Activated CD4-positive, CD25-positive, alpha-beta regulatory T cell treated with anti-CD3 and anti-CD28 coated beads, Interleukin-2, amount 50 U/mL, for 16 hours (primary cell): ENCODE measurements at regions not wholly inside any gene's neighbourhood (a gene's known extent, or its start where the extent isn't known, plus 50 kb on each side); places are given as distances from the start of the nearest gene placed in this dataset.

ENCODE experiments used
- DNase-seq: peaks from one replicate; pipeline ENCODE4 v3.0.0-alpha.2; 2020; ENCODE audit warnings: low read depth, low spot score

DNA sequence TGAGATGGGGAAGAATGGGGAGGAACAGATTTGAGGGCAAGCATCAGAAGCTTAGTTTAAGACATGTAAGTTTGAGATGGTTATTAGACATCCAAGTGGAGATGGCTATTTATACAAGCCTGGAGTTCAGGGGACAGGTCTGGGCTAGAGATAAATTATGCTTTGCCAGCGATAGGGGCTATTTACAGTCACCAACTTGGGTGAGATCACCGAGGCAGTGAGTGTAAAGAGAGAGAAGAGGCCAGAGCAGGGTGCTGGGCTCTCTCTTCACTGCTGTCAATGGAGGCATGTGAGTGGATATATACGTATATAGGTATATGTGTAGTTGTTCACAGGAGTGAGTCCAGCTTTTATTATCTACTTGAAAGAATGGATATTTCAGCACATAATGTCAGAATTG lies 81.0 kb downstream of the QPCT start:
- no peak for DNase-seq

DNA sequence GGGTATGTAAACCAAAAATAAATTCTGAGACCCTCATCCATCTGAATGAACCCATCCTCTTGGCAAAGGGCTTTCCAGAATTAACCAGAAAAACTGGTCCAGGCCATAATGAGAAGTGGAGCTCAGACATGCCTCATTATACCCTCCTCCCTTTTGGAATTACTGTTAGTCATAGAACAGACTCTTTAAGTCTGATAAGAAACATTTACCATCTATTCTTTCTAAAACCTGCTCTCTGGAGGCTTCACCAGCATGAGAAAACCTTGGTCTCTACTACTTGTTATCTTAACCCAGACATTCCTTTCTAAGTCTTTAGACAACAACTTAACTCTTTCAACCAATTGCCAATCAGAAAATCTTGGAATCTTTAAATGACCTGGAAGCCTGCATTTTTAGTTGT lies 82.8 kb downstream of the QPCT start:
- DNase-seq = no peak

GRCh38 chr2:37436323-37436722 lies 91.9 kb downstream of the QPCT start:
- DNase-seq = no peak

GRCh38 chr2:37439131-37439642 lies 94.8 kb downstream of the QPCT start:
- DNase-seq = no peak

- no peak for DNase-seq
Observed at GRCh38 chr2:37441055-37441454, 96.6 kb downstream of the QPCT start.

- no peak for DNase-seq
Observed at GRCh38 chr2:37443082-37443481, 98.7 kb downstream of the QPCT start.

DNA sequence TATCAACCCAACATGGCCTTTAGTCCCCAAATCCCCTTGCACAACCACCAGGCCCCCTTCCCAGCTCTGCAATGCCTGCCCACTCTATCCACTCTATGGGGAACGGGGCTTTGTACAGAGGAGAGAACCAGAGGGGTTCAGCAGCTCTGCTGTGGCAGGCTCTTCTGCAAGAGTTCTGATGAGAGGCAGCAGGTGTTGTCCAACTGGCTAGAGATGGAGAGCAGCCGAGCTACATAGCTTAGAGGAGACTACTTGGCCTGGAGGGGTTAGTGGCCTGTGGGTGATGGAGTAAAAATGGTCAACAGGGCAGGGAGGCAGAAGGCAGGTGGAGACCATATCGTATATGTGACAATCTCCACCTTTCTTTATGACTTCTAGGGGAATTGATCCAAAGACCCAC lies 103.0 kb downstream of the QPCT start:
- no peak for DNase-seq

DNA sequence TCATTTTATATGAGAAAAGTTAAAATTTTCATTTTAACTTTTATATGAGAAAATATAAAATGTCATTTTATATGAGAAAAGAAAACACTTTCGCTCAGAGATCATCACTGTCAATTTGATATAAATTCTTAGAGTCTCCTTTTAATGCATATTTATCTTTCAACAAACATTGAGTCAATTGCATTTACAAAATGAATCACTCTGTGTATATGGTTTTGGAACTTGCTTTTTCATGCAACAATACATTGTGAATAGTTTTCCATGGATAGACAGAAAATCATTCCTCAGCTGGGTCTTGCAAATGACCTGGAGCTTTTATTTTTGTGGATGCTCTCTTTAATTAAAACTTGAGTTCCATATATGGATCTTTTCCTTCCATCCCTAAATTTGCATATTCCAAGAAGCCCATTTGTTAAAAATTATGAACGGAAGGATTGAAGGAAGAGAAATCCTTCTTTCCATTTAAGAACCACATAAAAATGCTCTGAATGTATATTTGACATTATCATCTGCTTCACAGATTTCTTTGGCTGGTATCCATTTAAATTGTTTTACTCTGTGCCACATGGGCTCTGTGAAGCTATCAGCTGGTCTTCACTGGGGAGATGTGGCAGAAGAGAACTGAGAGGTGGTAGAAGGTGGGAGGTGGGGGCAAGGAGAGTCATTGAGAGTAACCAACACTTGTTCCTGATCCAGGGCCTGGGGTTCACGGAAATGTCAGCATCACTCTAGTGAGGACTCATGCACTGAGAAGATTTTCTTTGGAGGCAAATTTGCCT lies 104.1 kb downstream of the QPCT start:
- DNase-seq = no peak

- no peak for DNase-seq
Observed at GRCh38 chr2:37449761-37450296, 105.4 kb downstream of the QPCT start.

GRCh38 chr2:37453027-37453426 lies 108.6 kb downstream of the QPCT start:
- no peak for DNase-seq

GRCh38 chr2:37454851-37455762 lies 110.7 kb downstream of the QPCT start:
- no peak for DNase-seq

- DNase-seq = no peak
Observed at GRCh38 chr2:37456479-37456878, 112.0 kb downstream of the QPCT start.

GRCh38 chr2:37457401-37457901 lies 113.0 kb downstream of the QPCT start:
- no peak for DNase-seq

DNA sequence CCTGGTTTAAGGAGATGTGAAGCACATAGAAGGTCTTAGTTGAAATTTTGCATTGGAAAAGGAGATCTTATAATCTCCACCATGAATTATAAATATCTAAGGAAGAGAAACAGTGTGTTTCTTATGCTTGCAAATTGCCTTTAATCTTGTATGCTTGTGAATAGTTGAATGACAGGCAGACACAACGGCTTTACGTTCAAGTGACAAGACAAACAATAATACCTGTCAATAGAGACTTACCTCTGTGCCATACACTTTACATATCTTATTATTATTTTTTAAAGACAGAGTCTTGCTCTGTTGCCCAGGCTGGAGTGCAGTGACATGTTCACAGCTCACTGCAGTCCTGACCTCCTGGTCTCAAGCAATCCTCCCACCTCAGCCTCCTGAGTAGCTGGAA lies 113.7 kb downstream of the QPCT start:
- DNase-seq = no peak

- no peak for DNase-seq
Observed at GRCh38 chr2:37459095-37459981, 114.9 kb downstream of the QPCT start.

DNA sequence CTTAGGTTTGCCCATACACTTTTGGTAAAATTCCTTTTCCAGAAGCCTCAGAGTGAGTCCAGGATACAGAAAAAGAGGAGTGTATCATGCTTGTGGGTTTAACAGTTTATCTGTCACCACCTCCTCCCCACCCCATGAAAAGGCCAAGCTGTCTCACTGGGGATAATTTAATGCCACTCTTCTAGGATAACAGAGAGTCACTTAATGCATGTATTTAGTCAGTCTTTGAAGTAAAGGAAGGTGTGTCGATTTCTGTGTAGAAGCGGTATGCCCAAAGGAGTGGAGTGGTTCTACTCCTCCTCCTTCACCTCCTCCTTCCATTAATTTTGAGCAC lies 116.4 kb downstream of the QPCT start:
- no peak for DNase-seq

DNA sequence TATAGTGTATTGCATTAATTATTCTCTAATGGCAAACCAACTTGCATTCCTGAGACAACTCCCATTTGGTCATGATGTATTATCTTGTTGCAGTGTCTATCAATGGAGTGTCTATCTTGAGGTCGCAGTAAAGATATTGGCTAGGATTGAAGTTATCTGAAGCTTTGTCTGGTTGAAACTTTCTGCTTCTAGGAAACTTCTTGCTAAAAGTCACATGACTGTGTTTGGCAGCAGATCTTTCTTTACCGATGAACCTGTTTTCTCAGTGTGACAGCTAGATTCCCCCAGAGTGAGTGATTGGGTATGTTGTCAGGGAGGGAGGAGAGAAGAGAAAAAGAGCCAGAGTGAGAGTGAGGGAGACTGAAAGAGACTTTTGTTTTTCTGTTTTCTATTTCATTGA lies 119.6 kb downstream of the QPCT start:
- DNase-seq = no peak

DNA sequence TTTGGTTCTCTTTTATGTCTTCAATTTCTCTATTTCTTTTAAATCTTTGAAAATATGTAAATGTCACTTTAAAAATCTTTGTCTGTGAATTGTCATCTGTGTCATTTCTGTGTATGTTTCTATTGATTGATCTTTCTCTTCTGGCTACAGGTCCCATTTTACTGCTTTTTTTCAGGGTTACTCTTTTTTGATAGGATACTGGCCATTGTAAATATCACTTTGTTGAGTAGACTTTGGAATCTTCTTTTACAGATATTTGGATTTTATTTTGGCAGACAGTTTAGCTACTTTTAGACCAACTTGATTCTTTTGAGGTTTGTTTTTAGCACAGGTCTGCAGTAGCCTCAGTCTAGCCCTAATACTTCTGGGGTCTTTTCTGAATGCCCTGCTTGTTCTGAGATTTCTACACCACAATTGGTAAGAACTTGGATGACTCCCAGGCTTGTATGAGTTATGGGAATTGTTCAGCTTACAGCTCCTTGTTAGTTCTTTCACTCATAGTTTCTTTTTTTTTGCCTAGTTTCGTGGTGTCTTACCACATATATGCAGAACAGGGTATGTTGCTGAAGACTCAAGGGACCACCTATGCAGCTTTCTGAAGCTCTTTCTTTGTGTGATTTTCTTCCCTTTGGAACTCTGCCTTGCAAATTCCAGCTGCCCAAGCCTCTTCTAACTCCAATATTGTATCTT lies 122.2 kb downstream of the QPCT start:
- no peak for DNase-seq

- DNase-seq = no peak
Observed at GRCh38 chr2:37468170-37468569, 123.7 kb downstream of the QPCT start.

GRCh38 chr2:37469126-37469525 lies 124.7 kb downstream of the QPCT start:
- DNase-seq = no peak

GRCh38 chr2:37471104-37471503 lies 126.7 kb downstream of the QPCT start:
- no peak for DNase-seq
